PC-3 (cell line): ENCODE measurements at regions not wholly inside any gene's neighbourhood (a gene's known extent, or its start where the extent isn't known, plus 50 kb on each side); places are given as distances from the start of the nearest gene placed in this dataset.

ENCODE experiments used
- ATAC-seq: fragments of 200-7000 bp; cut with Tn5 transposase; 2 replicates; pipeline ENCODE4 v1.9.1; 2020; ENCODE audit warnings: mild to moderate bottlenecking, moderate library complexity
- BruUV-seq: library from RNA; stranded (reverse); fragments of 400-500 nt; replicated peaks from 2 replicates; lab custom pipeline; 2021; lab: Mats Ljungman, UMichigan
- CTCF ChIA-PET: fragments of 300-600 bp; sonication (Branson Sonifier 250); formaldehyde crosslinking; loops from one replicate; lab custom pipeline; 2022; ENCODE audit warnings: antibody characterized with exemption; lab: Charles Lee
- POLR2A ChIA-PET: fragments of 300-600 bp; sonication (Branson Sonifier 250); formaldehyde crosslinking; loops from one replicate; lab custom pipeline; 2022; ENCODE audit warnings: antibody characterized with exemption; ENCODE audit not compliant: unreplicated experiment; lab: Charles Lee
- DNase-seq: peaks from one replicate; pipeline ENCODE4 v3.0.0-alpha.2; 2015
- H2AFZ ChIP-seq: fragments of 300-600 bp; sonication (generic); 2 replicates; pipeline ENCODE4 v1.6.0; 2016; ENCODE audit warnings: antibody characterized with exemption, low read length
- H3F3A ChIP-seq: fragments of 300-600 bp; sonication (generic); one replicate; pipeline ENCODE4 v1.6.0; 2017; ENCODE audit warnings: antibody characterized with exemption, low read length, control low read depth, mild to moderate bottlenecking; ENCODE audit not compliant: unreplicated experiment
- H3K27ac ChIP-seq: fragments of 300-600 bp; sonication (generic); 2 replicates; pipeline ENCODE4 v1.5.1; 2016; ENCODE audit warnings: mild to moderate bottlenecking, low read length
- H3K27me3 ChIP-seq: fragments of 300-600 bp; sonication (generic); 2 replicates; pipeline ENCODE4 v1.6.1; 2016; ENCODE audit warnings: low read length, mixed read lengths
- H3K36me3 ChIP-seq: fragments of 300-600 bp; sonication (generic); 2 replicates; pipeline ENCODE4 v1.6.1; 2016; ENCODE audit warnings: low read depth, mixed run types, low read length, mixed read lengths
- H3K4me1 ChIP-seq: fragments of 300-600 bp; sonication (generic); 2 replicates; pipeline ENCODE4 v1.5.1; 2016; ENCODE audit warnings: low read length; ENCODE audit not compliant: insufficient read depth
- H3K4me2 ChIP-seq: fragments of 300-600 bp; sonication (generic); 2 replicates; pipeline ENCODE4 v1.6.0; 2016; ENCODE audit warnings: low read length
- H3K4me3 ChIP-seq: fragments of 300-600 bp; sonication (generic); 2 replicates; pipeline ENCODE4 v1.5.1; 2016; ENCODE audit warnings: mild to moderate bottlenecking, low read length, mixed read lengths
- H3K79me2 ChIP-seq: fragments of 300-600 bp; sonication (generic); 2 replicates; pipeline ENCODE4 v1.6.1; 2017; ENCODE audit warnings: low read length, mixed read lengths
- H3K9ac ChIP-seq: fragments of 300-600 bp; sonication (generic); 2 replicates; pipeline ENCODE4 v1.6.0; 2016; ENCODE audit warnings: mild to moderate bottlenecking, low read length
- H3K9me2 ChIP-seq: fragments of 300-600 bp; sonication (generic); replicated peaks from 2 replicates; pipeline ENCODE4 v1.6.1; 2016; ENCODE audit warnings: mixed run types, low read length, mixed read lengths
- H3K9me3 ChIP-seq: fragments of 300-600 bp; sonication (generic); 2 replicates; pipeline ENCODE4 v1.6.1; 2016; ENCODE audit warnings: low read length, mixed read lengths
- H4K20me1 ChIP-seq: fragments of 300-600 bp; sonication (generic); 2 replicates; pipeline ENCODE4 v1.6.1; 2016; ENCODE audit warnings: low read length, mixed read lengths
- EZH2 ChIP-seq: fragments of 300-600 bp; sonication (generic); IDR thresholded peaks from one replicate; pipeline ENCODE4 v1.6.1; 2017; ENCODE audit warnings: antibody characterized with exemption, mild to moderate bottlenecking, low read length; ENCODE audit not compliant: unreplicated experiment
- EZH2phosphoT487 ChIP-seq: fragments of 300-600 bp; sonication (generic); IDR thresholded peaks from 2 replicates; pipeline ENCODE4 v1.6.1; 2018; ENCODE audit warnings: mild to moderate bottlenecking, antibody characterized with exemption, low read length, borderline replicate concordance
- intact Hi-C: fragments of 100-400 bp; cut with micrococcal nuclease; formaldehyde crosslinking; loops from 2 replicates; pipeline ENCODE4 v1.9.0; 2023
- TF ChIP-seq, protein P1 (sequence below): fragments of 300-600 bp; sonication (generic); conservative IDR thresholded peaks from 2 replicates; pipeline ENCODE4 v1.5.1; 2017; ENCODE audit warnings: antibody characterized with exemption, low read depth, mild to moderate bottlenecking, low read length

DNA sequence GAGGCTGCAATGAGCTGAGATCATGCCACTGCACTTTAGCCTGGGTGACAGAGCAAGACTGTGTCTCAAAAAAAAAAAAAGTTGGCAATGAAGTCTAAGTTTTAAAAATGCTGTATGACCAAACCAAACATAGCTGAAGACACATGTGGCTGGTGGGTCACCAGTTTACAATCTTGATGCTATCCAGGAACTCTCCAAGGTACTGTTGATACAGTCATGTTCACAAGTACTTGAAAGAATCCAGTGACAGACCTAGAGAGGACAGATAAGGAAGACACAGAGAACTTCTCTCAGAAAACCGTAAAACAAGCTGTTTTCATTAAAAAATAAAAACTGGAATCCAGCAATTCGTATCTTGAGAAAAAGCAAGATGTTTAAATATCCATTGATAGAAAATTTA is 95.7 kb downstream of the ACTBL2 start:
- ChIA-PET POLR2A (no interaction called here), CTCF (no interaction called here)
- Histone ChIP-seq H3K27ac (no peak overlapping the region), H3K4me2 (no peak overlapping the region), H3K4me1 (peaks cover 14% of the 10 kb centered on the region), H2AFZ (no peak overlapping the region), H3K36me3 (no peaks in the 10 kb centered on the region), H3F3A (no peaks in the 10 kb centered on the region), H3K9me2 (no peaks in the 10 kb centered on the region), H4K20me1 (no peaks in the 10 kb centered on the region), H3K4me3 (no peak overlapping the region), H3K27me3 (no peaks in the 10 kb centered on the region), H3K9ac (no peak overlapping the region), H3K9me3 (no peaks in the 10 kb centered on the region), H3K79me2 (no peaks in the 10 kb centered on the region)
- no peak for ATAC-seq
- intact Hi-C loops, result no loop called here
- BruUV-seq, result no TSS peak
- TF ChIP-seq EZH2phosphoT487 (no peak), EZH2 (no peak)
- TF ChIP-seq, protein P1, sequence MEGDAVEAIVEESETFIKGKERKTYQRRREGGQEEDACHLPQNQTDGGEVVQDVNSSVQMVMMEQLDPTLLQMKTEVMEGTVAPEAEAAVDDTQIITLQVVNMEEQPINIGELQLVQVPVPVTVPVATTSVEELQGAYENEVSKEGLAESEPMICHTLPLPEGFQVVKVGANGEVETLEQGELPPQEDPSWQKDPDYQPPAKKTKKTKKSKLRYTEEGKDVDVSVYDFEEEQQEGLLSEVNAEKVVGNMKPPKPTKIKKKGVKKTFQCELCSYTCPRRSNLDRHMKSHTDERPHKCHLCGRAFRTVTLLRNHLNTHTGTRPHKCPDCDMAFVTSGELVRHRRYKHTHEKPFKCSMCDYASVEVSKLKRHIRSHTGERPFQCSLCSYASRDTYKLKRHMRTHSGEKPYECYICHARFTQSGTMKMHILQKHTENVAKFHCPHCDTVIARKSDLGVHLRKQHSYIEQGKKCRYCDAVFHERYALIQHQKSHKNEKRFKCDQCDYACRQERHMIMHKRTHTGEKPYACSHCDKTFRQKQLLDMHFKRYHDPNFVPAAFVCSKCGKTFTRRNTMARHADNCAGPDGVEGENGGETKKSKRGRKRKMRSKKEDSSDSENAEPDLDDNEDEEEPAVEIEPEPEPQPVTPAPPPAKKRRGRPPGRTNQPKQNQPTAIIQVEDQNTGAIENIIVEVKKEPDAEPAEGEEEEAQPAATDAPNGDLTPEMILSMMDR, result no peak
- no peak for DNase-seq

DNA sequence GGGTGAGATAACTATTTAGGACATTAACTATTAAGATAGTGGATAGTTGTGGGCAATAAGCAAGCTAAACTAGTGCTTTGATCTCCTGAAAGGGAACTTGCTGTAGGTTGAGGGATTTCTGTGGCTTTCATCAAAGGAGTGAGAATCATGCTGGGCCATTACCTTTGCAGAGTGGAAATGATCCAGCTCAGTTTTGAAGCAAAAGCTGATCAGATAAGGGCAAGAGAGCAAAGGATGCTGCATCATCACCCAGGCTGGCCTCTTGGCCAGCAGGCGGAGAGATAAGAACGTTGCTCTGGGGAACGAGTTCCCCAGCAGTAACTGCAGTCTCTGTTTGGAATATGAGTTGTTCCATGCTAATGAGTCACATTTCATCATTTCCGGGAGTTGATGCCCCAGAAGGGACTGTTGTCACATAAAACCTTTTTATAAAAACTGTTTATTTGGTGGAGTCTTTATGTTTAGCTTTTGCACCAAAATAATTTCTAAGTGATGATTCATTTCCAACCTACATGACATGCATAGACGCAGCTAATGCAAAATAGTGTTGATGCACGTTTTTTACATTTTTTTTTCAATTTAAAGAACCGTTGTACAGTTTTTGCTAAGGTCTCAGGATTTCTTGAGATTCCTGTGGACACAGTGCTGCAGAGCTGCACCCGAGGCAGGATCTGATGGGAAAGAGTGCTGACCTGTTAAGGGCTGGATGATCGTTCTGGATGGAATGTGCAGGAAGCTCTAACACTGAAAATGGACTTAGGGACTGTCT is 99.3 kb downstream of the ACTBL2 start:
- Histone ChIP-seq H3K9ac (peak overlapping the region; percentile 52), H3K27ac (peak overlapping the region; percentile 89), H3F3A (no peaks in the 10 kb centered on the region), H3K36me3 (no peaks in the 10 kb centered on the region), H3K27me3 (no peaks in the 10 kb centered on the region), H3K4me1 (peaks cover 14% of the 10 kb centered on the region), H3K9me3 (no peaks in the 10 kb centered on the region), H3K79me2 (no peaks in the 10 kb centered on the region), H3K4me3 (peak overlapping the region; percentile 50; the same call in 1 of the 2 replicates), H2AFZ (peak overlapping the region; percentile 57; the same call in 1 of the 2 replicates), H3K4me2 (peak overlapping the region; percentile 75), H4K20me1 (no peaks in the 10 kb centered on the region), H3K9me2 (no peaks in the 10 kb centered on the region)
- no peak for TF ChIP-seq EZH2
- TF ChIP-seq, protein P1, result peak; percentile 47
- no TSS peak for BruUV-seq
- ChIA-PET POLR2A (interaction anchor here (0.6 to 0.8 kb wide), 3 partner anchors 18 to 889 kb away, joined by 4 to 6 read pairs (median 4); no protein-coding TSS in a partner anchor), CTCF (interaction anchor here (0.7 to 1.3 kb wide), 2 partner anchors 45 to 85 kb away, joined by 3 to 5 read pairs; no protein-coding TSS in a partner anchor)
- intact Hi-C loops, result loop anchor here (1.0 to 2.0 kb wide), 5 partner anchors 16 to 116 kb away; no protein-coding TSS in a partner anchor
- ATAC-seq (peak; percentile 95), DNase-seq (peak; percentile 87)

DNA sequence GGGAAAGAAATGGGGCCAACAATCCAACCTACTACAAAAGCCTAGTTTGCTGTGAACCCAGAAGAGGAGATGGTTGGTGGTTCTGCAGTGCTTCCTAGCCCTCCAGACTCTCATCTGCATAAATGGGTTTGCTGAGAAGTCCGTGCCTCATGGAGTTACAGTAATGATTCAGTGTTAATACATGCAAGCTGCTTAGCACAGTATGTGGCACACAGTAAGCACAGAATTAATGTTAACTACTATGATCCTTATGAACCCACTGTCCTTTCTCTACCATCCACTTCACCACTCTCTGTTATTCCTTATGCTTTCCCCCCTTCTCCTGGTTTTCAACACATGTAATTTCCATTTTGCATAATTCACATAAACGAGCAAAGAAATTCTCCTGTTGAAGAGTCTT is 100.0 kb downstream of the ACTBL2 start:
- H3K4me3 ChIP-seq, result no peak overlapping the region; the same call in 1 of the 2 replicates
- H3K4me2 ChIP-seq, result peak overlapping the region; percentile 75
- CTCF ChIA-PET, result interaction anchor here (1.3 kb wide), 1 partner anchor 44 kb away, joined by 5 read pairs; no protein-coding TSS in a partner anchor
- intact Hi-C loops, result loop anchor here (1.0 to 2.0 kb wide), 5 partner anchors 15 to 116 kb away; no protein-coding TSS in a partner anchor
- TF ChIP-seq, protein P1, result no peak
- TF ChIP-seq EZH2, result no peak
- no peak for TF ChIP-seq EZH2phosphoT487
- peaks cover 14% of the 10 kb centered on the region for H3K4me1 ChIP-seq
- DNase-seq, result no peak
- POLR2A ChIA-PET, result no interaction called here
- no peak for ATAC-seq
- H4K20me1 ChIP-seq, result no peaks in the 10 kb centered on the region
- H3K9me3 ChIP-seq, result no peaks in the 10 kb centered on the region
- no peaks in the 10 kb centered on the region for H3K36me3 ChIP-seq
- H3F3A ChIP-seq, result no peaks in the 10 kb centered on the region
- no peaks in the 10 kb centered on the region for H3K27me3 ChIP-seq
- no TSS peak for BruUV-seq
- 0 out of 2 replicates have a peak overlapping the region, but pooled peaks have one; percentile 12 for H3K9ac ChIP-seq
- no peak overlapping the region for H2AFZ ChIP-seq
- H3K27ac ChIP-seq, result peak overlapping the region; percentile 89
- no peaks in the 10 kb centered on the region for H3K9me2 ChIP-seq
- H3K79me2 ChIP-seq, result no peaks in the 10 kb centered on the region
